Thyroid gland (tissue), 4 donors: ENCODE measurements at regions not wholly inside any gene's neighbourhood (a gene's known extent, or its start where the extent isn't known, plus 50 kb on each side); places are given as distances from the start of the nearest gene placed in this dataset.

Experiments
- CTCF ChIP-seq, 6 experiments: fragments of 200-600 bp in 3 of 6; fragments of 450-650 bp in 3 of 6; sonication (generic) in 3 of 6; IDR thresholded peaks; one replicate each; pipeline ENCODE4 v1.5.1; 2016 to 2019; ENCODE audit warnings: antibody characterized with exemption in 6 of 6, mild to moderate bottlenecking in 2 of 6, inconsistent platforms in 1 of 6, moderate library complexity in 1 of 6
- POLR2A ChIP-seq, 2 donors: fragments of 450-650 bp; IDR thresholded peaks; one replicate each; pipeline ENCODE4 v1.6.1; 2017; ENCODE audit warnings: antibody characterized with exemption in 2 of 2, mild to moderate bottlenecking in 2 of 2, moderate library complexity in 1 of 2

- TF ChIP-seq CTCF (IDR thresholded peaks at IDR 0.05), result no peak
- TF ChIP-seq POLR2A (IDR thresholded peaks at IDR 0.05), result no peak
Measured at GRCh38 chr9:15048772-15049171, 138.5 kb upstream of the FREM1 start.
